ENCODE measurements at regions not wholly inside any gene's neighbourhood (a gene's known extent, or its start where the extent isn't known, plus 50 kb on each side); places are given as distances from the start of the nearest gene placed in this dataset.

- TF ChIP-seq CTCF (IDR thresholded peaks at IDR 0.05; ENCODE audit: insufficient read depth, low read depth, low read length, missing control alignments): no peak
- no peak for DNase-seq (ENCODE audit: low read depth)
- H3K4me3 ChIP-seq (ENCODE audit: low read length): no peak overlapping the region
These were observed 71.0 kb downstream of the NENF start for GRCh38 chr1:212503714-212504113.

GRCh38 chr1:212504171-212504803 lies 71.6 kb downstream of the NENF start:
- H3K4me3 ChIP-seq (ENCODE audit: low read length): no peak overlapping the region
- peak; percentile 21 for DNase-seq (ENCODE audit: low read depth)
- TF ChIP-seq CTCF (IDR thresholded peaks at IDR 0.05; ENCODE audit: insufficient read depth, low read depth, low read length, missing control alignments): no peak

GRCh38 chr1:212506666-212507065 lies 73.9 kb downstream of the NENF start:
- no peak for TF ChIP-seq CTCF (IDR thresholded peaks at IDR 0.05; ENCODE audit: insufficient read depth, low read depth, low read length, missing control alignments)
- no peak for DNase-seq (ENCODE audit: low read depth)
- no peak overlapping the region for H3K4me3 ChIP-seq (ENCODE audit: low read length)

GRCh38 chr1:212507369-212507768 lies 74.6 kb downstream of the NENF start:
- no peak for TF ChIP-seq CTCF (IDR thresholded peaks at IDR 0.05; ENCODE audit: insufficient read depth, low read depth, low read length, missing control alignments)
- no peak overlapping the region for H3K4me3 ChIP-seq (ENCODE audit: low read length)
- DNase-seq (ENCODE audit: low read depth): no peak

- DNase-seq (ENCODE audit: low read depth): no peak
- no peak overlapping the region for H3K4me3 ChIP-seq (ENCODE audit: low read length)
- TF ChIP-seq CTCF (IDR thresholded peaks at IDR 0.05; ENCODE audit: insufficient read depth, low read depth, low read length, missing control alignments): no peak
These were observed 80.3 kb downstream of the NENF start for GRCh38 chr1:212512816-212513559.

- no peak for DNase-seq (ENCODE audit: low read depth)
- no peak for TF ChIP-seq CTCF (IDR thresholded peaks at IDR 0.05; ENCODE audit: insufficient read depth, low read depth, low read length, missing control alignments)
These were observed 80.9 kb downstream of the NENF start for GRCh38 chr1:212513586-212513985.

More at GRCh38 chr1:212513586-212513985, 80.9 kb downstream of the NENF start:
- H3K4me3 ChIP-seq (ENCODE audit: low read length): no peak overlapping the region
